ENCODE measurements at regions not wholly inside any gene's neighbourhood (a gene's known extent, or its start where the extent isn't known, plus 50 kb on each side); places are given as distances from the start of the nearest gene placed in this dataset.

DNA sequence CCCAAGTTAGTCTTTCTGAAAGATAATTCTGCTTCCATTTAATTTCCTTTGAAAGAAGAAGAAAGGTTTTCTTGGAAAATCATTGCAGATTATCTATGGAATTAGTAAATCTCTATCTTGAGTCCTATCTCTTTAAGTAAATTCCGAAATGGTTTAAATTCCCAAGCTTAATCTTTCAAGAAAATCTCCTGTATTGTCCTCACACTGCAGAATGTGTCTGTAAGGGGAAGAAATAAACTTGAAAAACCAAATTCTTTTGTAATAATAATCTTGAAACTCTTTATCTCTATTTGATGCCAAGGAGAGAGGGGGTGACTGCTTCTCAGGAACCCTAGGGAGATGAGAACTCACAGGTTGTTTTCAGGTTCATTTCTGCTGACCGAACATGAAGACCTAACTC is 150.8 kb upstream of the ARHGAP28 start (continued):
- TF ChIP-seq RFX3 (CRISPR knock-in tag; IDR thresholded peaks at IDR 0.05): no peak
- TF ChIP-seq KLF12 (CRISPR knock-in tag; IDR thresholded peaks at IDR 0.05; ENCODE audit: borderline replicate concordance): no peak

DNA sequence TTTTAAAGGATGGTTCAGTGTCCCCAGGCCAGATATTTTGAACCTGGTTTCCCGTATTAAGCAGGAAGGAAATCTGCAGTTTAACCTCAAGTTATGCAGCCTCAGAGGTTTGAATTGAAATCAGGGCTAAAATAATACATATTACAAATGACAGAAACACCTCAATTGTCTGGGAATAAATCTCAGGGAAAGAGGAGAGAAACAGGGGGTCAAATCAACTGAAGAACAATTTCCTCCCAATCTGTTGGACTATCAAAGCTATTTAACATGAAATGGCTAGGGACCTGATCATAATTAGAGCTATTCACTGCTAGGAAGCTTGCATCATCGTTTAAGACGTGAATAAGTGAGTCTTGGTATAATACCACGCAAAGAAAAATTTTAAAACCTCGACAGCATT is 150.0 kb upstream of the ARHGAP28 start:
- Histone ChIP-seq H2AFZ (ENCODE audit: low read length) (no peak overlapping the region), H3K4me3 (replicated peaks in 1 of 3; ENCODE audit: insufficient read depth in 1 of 3, low read depth in 2 of 3, low read length in 3 of 3) (no peak overlapping the region), H4K20me1 (ENCODE audit: insufficient read depth, low read length) (no peaks in the 10 kb centered on the region), H3K36me3 (replicated peaks in 1 of 2; ENCODE audit: control insufficient read depth in 1 of 2, insufficient read depth in 2 of 2, low read length in 2 of 2) (no peaks in the 10 kb centered on the region), H3K79me2 (ENCODE audit: insufficient read depth, low read length) (no peaks in the 10 kb centered on the region), H3K4me1 (ENCODE audit: insufficient read depth, low read length) (no peaks in the 10 kb centered on the region), H3K27me3 (ENCODE audit: control insufficient read depth in 1 of 2, insufficient read depth in 2 of 2, low read length in 2 of 2) (peaks cover 1 to 5% of the 10 kb centered on the region in 2 experiments; a peak in 2 of 5 replicates), H3K27ac (ENCODE audit: extremely low read length, insufficient read depth, low read length) (no peak overlapping the region), H3K9ac (ENCODE audit: insufficient read depth, low read depth, low read length) (no peak overlapping the region), H3K4me2 (ENCODE audit: low read depth, low read length) (no peak overlapping the region), H3K9me3 (ENCODE audit: low read length) (no peaks in the 10 kb centered on the region)
- TF ChIP-seq ZNF660 (CRISPR knock-in tag; IDR thresholded peaks at IDR 0.05; ENCODE audit: borderline replicate concordance, low read depth): no peak
- TF ChIP-seq, protein P1, sequence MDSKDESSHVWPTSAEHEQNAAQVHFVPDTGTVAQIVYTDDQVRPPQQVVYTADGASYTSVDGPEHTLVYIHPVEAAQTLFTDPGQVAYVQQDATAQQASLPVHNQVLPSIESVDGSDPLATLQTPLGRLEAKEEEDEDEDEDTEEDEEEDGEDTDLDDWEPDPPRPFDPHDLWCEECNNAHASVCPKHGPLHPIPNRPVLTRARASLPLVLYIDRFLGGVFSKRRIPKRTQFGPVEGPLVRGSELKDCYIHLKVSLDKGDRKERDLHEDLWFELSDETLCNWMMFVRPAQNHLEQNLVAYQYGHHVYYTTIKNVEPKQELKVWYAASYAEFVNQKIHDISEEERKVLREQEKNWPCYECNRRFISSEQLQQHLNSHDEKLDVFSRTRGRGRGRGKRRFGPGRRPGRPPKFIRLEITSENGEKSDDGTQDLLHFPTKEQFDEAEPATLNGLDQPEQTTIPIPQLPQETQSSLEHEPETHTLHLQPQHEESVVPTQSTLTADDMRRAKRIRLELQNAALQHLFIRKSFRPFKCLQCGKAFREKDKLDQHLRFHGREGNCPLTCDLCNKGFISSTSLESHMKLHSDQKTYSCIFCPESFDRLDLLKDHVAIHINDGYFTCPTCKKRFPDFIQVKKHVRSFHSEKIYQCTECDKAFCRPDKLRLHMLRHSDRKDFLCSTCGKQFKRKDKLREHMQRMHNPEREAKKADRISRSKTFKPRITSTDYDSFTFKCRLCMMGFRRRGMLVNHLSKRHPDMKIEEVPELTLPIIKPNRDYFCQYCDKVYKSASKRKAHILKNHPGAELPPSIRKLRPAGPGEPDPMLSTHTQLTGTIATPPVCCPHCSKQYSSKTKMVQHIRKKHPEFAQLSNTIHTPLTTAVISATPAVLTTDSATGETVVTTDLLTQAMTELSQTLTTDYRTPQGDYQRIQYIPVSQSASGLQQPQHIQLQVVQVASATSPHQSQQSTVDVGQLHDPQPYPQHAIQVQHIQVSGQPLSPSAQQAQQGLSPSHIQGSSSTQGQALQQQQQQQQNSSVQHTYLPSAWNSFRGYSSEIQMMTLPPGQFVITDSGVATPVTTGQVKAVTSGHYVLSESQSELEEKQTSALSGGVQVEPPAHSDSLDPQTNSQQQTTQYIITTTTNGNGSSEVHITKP (CRISPR knock-in tag; IDR thresholded peaks at IDR 0.05; ENCODE audit: low read depth): no peak
- no peak for TF ChIP-seq HMG20A (CRISPR knock-in tag; IDR thresholded peaks at IDR 0.05; ENCODE audit: borderline replicate concordance)
- no peak for TF ChIP-seq ZNF790 (CRISPR knock-in tag; IDR thresholded peaks at IDR 0.05; ENCODE audit: borderline replicate concordance)
- TF ChIP-seq DNMT3B (CRISPR knock-in tag; conservative IDR thresholded peaks at IDR 0.05): no peak
- no peak for TF ChIP-seq ZFP36 (IDR thresholded peaks at IDR 0.05; ENCODE audit: borderline replicate concordance, low read depth, low read length, partially characterized antibody)
- TF ChIP-seq, protein P2, sequence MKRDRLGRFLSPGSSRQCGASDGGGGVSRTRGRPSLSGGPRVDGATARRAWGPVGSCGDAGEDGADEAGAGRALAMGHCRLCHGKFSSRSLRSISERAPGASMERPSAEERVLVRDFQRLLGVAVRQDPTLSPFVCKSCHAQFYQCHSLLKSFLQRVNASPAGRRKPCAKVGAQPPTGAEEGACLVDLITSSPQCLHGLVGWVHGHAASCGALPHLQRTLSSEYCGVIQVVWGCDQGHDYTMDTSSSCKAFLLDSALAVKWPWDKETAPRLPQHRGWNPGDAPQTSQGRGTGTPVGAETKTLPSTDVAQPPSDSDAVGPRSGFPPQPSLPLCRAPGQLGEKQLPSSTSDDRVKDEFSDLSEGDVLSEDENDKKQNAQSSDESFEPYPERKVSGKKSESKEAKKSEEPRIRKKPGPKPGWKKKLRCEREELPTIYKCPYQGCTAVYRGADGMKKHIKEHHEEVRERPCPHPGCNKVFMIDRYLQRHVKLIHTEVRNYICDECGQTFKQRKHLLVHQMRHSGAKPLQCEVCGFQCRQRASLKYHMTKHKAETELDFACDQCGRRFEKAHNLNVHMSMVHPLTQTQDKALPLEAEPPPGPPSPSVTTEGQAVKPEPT (CRISPR knock-in tag; IDR thresholded peaks at IDR 0.05; ENCODE audit: low read depth): no peak
- no peak for TF ChIP-seq ZBTB38 (CRISPR knock-in tag; IDR thresholded peaks at IDR 0.05)
- TF ChIP-seq NFATC3 (CRISPR knock-in tag; IDR thresholded peaks at IDR 0.05): no peak
- TF ChIP-seq SMC3 (IDR thresholded peaks at IDR 0.05; ENCODE audit: low read length): no peak
- TF ChIP-seq, protein P3, sequence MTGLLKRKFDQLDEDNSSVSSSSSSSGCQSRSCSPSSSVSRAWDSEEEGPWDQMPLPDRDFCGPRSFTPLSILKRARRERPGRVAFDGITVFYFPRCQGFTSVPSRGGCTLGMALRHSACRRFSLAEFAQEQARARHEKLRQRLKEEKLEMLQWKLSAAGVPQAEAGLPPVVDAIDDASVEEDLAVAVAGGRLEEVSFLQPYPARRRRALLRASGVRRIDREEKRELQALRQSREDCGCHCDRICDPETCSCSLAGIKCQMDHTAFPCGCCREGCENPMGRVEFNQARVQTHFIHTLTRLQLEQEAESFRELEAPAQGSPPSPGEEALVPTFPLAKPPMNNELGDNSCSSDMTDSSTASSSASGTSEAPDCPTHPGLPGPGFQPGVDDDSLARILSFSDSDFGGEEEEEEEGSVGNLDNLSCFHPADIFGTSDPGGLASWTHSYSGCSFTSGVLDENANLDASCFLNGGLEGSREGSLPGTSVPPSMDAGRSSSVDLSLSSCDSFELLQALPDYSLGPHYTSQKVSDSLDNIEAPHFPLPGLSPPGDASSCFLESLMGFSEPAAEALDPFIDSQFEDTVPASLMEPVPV (CRISPR knock-in tag; IDR thresholded peaks at IDR 0.05): no peak
- TF ChIP-seq NR2F2 (IDR thresholded peaks at IDR 0.05; ENCODE audit: borderline replicate concordance, low read depth): no peak
- TF ChIP-seq, protein P4, sequence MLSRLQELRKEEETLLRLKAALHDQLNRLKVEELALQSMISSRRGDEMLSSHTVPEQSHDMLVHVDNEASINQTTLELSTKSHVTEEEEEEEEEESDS (CRISPR knock-in tag; IDR thresholded peaks at IDR 0.05; ENCODE audit: borderline replicate concordance): no peak
- TF ChIP-seq KDM3A (CRISPR knock-in tag; IDR thresholded peaks at IDR 0.05; ENCODE audit: low read depth): no peak
- TF ChIP-seq POLR2AphosphoS5 (IDR thresholded peaks at IDR 0.05; ENCODE audit: low read depth, low read length): no peak
- POLR2A ChIA-PET: no interaction called here
- intact Hi-C loops (cut with micrococcal nuclease; ENCODE audit: unreplicated experiment): no loop called here
- no TSS peak for BruUV-seq (replicated peaks)
- ATAC-seq (no peak), DNase-seq (ENCODE audit: low spot score) (no peak), FAIRE-seq (no peak)
- in situ Hi-C loops (cut with HindIII; ENCODE audit: extremely low pct_ligation_motif_present, low pct_unique_long_range_greater_than_20kb): no loop called here
- WGBS (ENCODE audit: low lambda C conversion rate): under 1% methylated on average over 5 of the region's 5 CpGs
- CTCF ChIA-PET (ENCODE audit: low intra/inter-chr PET ratio, low total read pairs): no interaction called here
